NCI-H2081 (cell line): ENCODE measurements at regions not wholly inside any gene's neighbourhood (a gene's known extent, or its start where the extent isn't known, plus 50 kb on each side); places are given as distances from the start of the nearest gene placed in this dataset.
"Not testable (repeated sequence)": the region's sequence is repeated elsewhere in the genome, so short reads cannot be mapped to it uniquely, and the experiment has no call there.

Experiments used
- DNase-seq, 2 experiments: peaks; one replicate each; lab custom pipeline; 2025; lab: John Stamatoyannopoulos, UW

DNA sequence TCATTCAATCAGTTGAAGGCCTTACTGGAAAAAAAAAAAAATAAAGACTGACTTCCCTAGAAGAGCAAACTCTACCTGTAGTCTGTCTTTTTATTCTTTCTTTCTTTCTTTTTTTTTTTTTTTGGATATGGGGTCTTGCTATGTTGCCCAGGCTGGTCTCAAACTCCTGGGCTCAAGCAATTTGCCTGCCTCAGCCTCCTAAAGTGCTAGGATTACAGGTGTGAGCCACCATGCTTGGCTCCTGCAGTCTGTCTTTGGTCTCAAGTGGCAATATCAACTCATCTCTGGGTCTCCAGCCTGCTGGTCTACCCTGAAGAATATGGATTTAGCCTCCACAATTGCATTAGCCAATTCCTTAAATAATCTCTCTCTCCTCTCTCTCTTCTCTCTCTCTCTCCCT lies 167.7 kb upstream of the P2RY1 start:
- DNase-seq = no peak

DNA sequence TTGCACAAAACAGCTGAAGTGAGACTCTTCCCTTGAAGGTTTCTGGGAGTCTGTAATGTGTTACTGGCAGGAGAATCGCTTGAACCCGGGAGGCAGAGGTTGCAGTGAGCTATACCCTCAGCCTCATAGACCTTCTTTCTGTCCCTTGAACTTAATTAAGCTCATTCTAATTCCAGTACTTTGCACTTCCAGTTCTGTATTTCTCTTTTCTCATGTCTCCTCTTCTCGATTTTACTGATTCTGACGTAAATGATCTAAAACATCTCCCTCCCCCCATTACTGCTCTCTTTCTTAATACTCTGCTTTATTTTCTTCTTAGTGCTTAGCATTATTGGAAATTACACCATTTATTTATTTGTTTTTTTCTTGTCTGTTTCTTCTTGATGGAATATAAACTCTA lies 165.4 kb upstream of the P2RY1 start:
- DNase-seq = no peak

DNA sequence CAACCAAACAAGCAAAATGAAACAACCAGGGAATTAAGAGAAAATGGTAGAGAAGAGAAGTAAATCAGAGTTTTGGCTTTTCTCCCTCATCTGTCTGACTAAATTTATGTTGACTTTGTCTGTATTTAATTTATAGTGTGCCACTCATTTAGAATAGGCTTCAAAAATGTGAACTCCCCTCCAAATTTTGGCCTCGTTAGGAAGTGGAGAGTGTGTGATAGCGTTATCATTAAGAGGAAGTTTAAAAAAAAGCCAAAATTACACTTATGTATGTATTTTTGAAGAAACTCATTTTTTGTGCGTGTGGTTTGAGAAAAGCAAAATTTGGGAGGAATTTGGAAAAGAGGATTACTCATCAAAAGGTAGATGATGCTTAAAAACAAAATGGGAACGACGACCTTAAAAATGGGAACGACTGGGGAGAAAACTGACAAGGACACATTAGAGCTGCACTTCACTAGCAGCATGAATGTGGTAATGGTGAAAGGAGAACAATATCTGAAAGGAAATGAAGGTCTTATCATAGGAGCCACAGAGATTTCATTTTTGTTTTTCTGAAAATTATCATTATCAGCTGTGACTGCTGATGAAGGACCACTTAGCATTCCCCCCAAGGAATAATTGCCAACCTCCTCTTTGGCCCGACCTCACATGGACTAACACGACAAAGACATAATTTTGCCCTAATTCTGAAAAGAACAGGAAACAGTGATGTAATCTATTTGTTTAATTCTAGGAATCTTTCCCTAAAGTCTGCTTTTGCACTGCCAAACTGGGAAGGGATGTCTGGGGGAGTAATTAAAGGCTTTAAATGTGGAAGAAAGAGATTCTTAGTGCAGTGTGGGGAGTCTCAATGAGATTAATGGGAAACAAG lies 163.2 kb upstream of the P2RY1 start:
- DNase-seq = no peak

DNA sequence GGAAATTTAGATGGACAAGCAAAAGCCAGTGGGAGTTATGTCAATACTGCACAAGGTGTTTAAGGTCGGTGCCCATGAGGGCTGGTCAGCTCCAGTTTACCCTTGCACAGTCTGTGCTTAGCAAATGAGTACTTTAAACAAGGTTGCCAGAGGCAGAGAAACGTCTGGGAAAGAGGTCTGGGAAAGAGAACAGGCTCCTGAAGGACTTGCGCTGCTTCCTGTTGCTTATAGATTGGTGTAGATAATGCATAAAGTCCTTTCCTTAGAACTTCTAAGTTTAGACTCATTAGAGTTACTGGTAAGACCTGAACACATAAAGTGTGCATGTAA lies 162.6 kb upstream of the P2RY1 start:
- no peak for DNase-seq

DNA sequence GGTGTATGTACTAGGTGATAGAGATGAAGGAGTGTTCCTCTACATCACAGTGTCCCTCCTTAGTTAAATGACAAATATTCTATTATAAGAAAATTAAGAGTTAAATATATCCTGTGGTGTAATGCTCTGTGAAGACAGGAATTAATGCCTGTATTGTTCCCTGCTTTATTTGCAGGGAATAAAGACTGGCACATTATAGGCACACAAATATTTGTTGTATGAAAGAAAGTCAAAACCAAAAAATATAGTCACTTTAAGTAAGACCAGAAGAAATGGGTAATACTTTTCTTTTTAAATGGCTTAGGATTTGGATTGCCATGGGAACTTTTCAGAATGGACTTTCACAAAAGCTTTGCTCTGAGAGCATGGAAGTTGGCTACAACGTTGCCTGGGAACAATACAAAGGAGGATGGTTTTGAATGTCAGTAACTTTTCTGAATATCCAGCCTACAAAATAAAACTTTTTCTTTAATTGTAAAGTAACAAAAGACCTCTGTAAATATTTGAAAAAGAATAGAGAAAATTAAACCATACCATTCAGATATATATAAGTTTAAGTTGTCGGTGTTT lies 158.0 kb upstream of the P2RY1 start:
- DNase-seq = no peak

DNA sequence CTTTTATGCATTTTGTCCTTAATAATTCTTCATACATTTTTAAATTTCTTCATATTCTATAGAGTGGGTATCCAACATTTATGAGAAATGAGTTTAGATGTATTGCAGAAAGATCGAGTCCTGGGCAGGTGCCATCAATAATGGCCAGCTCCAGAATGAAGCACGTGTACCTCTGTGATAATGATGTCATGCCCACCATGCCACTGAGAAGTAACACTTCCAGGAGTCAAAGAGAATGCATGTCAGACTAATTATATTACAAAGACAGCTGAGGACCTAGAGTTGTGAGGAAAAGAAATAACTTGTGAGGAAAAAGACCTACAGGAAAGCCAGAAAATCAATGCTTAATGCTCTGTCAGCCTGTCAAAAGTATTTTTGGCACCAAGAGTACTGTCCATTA lies 157.4 kb upstream of the P2RY1 start:
- DNase-seq = no peak

DNA sequence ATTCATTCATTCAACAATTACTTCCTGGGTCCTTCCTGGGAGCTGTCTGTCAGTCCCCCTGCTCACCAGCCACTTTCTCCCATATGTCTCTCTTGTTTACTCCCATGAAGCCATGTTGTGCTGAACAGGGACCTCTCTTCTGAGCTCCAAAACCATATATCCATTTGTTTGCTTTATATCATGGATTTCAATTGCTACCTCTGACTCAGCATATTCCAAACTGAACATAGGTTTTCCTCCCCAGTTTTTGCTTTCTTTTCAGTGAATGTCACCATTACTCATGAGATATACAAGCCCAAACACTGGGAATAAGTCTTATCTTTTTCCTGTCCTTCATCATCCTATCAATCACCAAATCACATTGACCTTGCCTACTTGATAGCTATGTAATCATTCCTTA lies 152.5 kb upstream of the P2RY1 start:
- DNase-seq = no peak

DNA sequence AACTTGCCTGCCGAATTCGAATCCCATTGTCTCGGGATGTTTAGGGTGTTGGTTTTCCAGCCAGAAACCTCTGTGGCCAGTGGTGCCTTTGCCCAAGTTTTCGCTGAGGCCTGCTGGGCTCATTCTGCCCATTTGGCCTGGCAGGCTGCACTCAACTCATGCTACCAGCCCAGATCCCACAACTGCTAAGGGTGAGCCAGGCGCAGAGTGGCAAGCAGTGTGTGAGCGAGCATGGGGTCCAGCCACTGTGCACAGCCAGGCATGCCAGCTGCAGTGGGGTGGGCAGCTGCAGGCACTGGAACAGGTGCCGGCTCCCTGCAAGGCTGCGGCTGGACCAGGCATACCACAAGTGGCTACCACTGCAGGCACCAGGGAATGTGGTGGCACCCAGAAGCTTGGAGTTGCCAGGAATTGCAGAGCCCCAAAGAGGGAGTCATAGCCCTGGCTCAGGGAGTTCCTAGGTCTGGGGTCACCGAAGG lies 151.4 kb upstream of the P2RY1 start:
- no peak for DNase-seq

DNA sequence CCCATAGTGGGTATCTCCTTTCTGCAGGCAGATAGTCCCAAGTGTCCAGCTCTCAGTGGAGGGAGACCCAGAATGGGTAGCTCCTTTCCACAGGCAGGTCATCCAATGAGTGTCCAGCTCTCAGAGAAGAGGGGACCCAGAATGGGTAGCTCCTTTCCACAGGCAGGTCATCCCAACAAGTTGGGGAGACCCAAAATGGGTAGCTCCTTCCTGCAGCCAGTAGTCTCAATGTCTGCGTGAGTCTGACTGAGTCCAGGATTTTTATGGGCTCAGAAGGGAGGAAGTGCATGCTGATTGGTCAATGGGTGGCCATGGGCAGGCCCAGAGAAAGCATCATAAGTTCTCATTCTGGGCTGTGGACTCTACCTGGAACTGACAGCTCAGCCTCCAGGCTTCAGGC lies 150.7 kb upstream of the P2RY1 start:
- DNase-seq = no peak

DNA sequence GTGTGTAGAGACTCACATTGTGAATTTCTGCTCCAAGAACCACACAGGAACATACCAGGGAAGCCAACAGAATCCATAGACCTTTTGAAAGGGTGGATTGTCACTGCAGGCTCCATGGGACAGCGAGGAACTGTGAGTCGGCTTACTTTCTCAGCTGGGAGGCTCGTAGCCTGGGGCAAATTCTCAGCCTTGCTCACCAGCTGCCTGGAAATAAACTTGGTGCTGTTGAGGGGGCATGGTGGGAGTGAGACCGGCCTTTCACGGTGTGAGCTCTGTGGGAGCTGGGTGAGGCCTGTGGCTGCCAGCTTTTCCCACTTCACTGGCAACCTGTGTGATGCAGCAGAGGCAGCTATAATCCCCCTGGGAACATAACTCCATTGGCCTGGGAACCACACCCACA lies 146.6 kb upstream of the P2RY1 start:
- no peak for DNase-seq

DNA sequence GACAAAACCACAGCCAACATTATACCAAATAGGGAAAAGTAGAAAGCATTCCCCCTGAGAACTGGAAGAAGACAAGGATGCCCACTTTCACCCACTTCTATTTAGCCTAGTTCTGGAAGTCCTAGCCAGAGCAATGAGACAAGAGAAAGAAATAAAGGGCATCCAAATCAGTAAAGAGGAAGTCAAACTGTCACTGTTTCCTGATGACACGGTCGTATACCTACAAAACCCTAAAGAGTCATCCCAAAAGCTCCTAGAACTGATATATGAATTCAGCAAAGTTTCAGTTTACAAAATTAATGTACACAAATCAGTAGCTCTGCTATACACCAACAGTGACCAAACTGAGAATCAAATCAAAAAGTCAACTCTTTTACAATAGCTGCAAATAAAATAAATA lies 142.6 kb upstream of the P2RY1 start:
- DNase-seq = not testable (repeated sequence)

DNA sequence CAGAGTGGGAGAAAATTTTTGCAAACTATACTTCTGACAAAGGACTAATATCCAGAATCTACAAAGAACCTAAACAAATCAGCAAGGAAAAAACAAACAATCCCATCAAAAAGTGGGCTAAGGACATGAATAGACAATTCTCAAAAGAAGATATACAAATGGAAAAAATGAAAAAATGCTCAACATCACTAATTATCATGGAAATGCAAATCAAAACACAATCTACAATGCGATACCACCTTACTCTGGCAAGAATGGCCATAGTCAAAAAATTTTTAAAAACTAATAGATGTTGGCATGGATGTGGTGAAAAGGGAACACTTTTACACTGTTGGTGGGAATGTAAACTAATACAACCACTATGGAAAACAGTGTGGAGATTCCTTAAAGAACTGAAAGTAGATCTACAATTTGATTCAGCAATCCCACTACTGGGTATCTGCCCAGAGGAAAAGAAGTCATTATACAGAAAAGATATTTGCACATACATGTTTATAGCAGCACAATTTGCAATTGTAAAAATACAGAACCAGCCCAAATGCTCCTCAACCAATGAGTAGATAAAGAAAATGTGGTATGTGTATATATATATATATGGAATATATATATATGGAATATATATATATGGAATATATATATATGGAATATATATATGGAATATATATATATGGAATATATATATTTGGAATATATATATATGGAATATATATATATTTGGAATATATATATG lies 141.2 kb upstream of the P2RY1 start:
- not testable (repeated sequence) for DNase-seq

DNA sequence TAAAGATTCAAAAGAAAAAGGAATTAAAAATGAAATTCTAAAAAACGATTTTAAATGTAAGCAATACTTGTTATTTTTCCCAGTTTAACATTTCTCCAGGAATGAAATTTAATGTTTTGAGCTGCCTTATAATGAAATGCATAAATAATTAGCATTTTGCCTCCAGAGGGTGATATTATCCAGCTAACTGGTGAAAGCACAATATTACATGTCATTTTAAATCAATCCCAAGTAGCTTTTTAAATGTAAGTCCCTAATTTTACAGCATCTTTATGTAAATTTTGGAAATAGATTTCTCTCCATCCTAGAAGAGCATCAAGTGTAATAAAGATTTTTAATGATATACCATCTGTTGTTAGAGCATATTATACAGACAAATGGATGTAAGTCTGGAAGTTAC lies 139.1 kb upstream of the P2RY1 start:
- DNase-seq = no peak

DNA sequence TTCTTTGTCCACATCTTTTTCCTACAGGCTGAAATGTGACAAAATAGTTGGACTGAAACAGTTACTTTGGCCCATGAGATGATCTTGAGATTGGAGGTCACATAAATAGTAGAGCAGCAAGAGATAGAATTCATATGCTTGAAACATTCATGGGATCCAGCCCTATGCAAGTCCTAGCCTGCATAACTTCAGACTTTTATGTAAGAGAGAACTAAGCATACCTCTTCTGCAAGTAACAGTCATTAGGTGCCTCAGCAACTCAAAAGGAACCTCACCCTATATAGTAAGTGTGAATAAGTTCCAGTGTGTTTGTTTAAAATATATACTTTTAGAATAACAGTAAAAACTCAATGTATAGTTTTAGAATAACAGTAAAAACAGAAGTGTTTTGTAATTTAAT lies 138.0 kb upstream of the P2RY1 start:
- DNase-seq = no peak

DNA sequence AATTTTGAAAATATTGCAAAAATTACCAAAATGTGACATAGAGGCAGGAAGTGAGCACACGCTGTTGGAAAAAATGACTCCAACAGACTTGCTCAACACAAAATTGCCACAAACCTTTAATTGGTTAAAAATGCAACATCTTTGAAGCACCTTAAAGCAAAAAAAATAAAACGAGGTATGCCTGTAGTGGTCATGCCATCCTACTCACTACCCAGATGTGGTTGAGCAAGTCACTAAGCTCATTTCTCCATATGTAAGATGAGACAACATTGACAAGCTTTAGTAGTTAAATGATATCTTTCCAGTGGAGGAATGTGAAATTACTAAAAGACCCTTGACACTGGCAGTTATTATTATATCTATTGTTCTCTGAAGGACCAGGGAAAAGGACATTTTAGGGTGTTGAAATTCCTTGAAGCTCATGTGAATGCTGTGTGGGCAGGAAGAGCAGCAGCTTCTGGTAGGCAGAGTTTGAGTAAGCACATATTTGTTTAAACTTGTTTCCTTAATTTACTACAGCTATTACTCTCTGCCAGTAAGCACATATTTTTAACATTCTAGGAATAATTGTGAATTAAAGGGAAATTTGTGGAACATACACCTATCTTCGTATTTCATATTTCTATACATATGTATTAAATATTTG lies 131.6 kb upstream of the P2RY1 start:
- no peak for DNase-seq

DNA sequence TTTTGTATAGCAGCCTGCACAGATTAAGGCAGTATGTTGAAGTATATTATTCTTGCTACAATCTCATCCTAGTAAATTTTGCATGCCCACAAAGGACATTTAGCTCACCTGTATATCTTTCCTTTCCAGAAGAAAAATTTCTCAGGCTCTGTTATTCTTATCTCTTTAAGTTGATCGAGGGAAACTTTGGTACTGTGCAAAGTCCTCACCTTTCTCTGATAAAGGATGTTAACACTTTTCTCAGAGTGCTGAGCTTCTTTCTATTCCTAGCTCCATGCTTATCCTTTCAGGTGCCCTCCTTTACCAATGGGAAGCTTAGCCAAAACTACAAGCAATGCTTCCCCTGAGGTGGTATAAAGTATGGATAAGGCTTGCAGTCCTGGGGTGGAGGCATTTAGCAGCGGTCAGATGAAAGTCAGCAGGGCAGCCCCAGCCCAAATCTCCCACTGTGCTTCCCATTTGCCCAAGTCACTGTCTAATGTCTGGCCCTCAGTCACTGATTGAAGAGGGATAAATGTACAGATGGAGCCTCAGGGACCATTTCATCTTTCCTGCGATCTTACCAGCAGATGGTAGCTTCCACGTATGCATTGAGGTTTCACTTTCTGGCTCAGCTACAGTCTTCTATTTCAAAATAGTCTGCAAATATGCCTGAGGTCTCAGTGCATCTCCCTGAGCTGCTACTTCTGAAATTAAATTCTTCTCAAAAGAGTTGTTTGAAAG lies 127.8 kb upstream of the P2RY1 start:
- DNase-seq = no peak

DNA sequence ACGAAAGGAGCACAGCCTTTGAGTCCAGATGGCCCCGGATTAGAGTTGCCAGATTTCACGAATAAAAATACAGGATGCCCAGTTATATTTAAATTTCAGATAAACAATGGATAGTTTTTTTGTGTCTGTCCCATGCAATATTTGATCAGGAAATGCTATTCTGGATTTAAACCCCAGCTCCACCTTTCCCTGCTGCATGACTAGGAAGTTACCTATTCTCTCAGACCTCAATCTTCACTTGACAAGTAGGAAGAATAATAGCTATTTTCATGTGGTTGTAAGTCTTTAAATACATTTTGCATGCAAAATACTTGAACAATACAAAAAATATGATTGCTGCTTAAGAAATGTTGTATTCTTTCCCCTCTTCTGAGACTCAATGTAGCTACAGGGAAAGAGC lies 125.3 kb upstream of the P2RY1 start:
- DNase-seq = no peak

DNA sequence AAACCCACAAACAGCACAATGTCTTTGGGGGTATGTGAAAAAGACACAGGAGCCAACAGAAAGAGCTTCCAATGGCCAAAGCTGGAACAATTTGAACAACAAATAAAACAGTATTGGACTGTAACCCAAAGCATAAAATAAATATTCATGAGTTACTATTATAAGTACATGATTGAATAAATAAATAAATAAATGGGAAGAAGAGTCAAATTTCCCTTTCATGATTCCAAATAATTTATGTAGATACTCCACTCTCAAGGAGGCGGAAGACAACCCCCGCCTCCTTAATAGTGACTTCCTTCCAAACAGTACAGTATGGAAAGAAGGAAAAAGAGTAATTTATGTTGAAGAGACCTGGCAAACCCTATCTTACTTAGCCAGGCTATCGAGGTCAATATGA lies 124.4 kb upstream of the P2RY1 start:
- no peak for DNase-seq

DNA sequence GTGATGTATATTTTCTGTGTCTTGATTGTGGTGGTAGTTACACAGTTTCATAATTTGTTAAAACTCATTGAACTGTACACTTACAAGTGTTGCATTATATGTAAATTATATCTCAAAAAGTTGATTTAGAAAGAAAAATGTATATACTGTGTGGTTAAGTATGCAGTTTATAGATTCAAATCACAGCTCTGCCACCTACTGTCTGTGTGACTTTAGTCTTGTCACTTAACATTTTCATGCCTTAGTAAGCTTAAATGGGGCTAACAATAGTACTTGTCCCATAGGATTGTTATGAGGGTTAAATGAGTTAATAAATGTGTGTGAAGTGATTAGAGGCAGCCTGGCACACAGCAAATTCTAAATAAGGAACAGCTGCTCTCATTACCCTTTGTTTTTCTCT lies 120.9 kb upstream of the P2RY1 start:
- DNase-seq = no peak

DNA sequence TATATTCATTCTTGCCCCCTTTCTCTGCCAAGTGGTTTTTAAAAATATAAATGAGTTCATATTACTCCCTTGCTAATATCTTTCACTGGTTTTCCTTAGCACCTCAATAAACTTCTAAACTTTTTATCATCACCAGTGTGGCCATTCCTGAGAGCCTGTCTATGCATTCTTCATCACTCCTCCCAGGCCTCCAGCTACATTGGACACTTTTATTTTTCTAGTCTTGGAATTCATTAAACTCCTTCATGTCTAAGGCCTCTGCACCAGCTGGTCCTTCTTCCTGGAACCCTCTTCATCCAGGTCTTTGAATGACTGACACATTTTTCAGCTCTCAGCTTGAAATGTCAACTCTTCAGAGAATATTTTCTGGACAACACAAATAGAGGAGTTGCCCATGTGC lies 120.4 kb upstream of the P2RY1 start:
- no peak for DNase-seq

DNA sequence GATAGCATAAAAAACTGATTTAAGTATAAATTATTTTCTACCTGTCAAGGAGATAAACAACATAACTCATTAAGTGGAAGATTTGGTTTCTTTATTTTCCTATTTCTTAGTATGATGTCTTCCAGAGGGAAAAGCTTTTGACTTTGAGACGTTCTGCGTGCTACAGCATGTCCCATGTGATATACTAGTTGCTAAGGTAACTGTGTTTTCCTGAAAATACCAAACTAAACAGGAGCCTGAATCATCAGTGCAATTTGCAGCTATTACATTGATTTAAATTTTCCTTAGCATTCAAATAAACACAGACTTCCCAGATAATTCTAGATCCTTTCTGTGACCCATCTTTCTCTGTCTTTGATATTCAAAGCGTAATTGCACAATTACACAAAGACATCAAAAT lies 117.7 kb upstream of the P2RY1 start:
- no peak for DNase-seq

DNA sequence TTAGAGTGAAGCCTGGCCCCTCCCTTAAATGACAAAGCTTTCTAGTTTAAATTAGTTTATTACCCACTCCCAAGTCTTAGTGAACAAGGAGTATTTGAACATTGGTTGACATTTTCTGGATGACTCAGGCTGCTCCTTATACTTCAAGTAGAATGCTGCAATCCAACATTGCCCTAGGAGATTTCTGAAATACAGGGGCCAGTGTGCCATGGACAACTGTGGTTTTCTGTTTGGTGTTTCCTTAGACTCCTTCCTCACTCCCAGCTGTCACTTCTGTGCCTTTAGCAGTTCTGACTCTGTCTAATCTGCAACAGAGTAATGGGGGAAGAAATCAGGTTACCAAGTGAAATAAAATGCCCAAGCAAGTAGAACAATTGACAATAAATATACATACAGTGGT lies 116.1 kb upstream of the P2RY1 start:
- no peak for DNase-seq
